IMR-90 (cell line): ENCODE measurements at regions not wholly inside any gene's neighbourhood (a gene's known extent, or its start where the extent isn't known, plus 50 kb on each side); places are given as distances from the start of the nearest gene placed in this dataset.

ENCODE experiments used
- ATAC-seq: fragments of 200-7000 bp; cut with Tn5 transposase; 2 replicates; pipeline ENCODE4 v1.9.1; 2020; ENCODE audit warnings: low read depth, mild to moderate bottlenecking, moderate library complexity
- BruUV-seq: library from RNA; stranded (reverse); fragments of 400-500 nt; replicated peaks from 2 replicates; lab custom pipeline; 2021; lab: Mats Ljungman, UMichigan
- CTCF ChIA-PET: fragments of 300-600 bp; formaldehyde crosslinking; extraction: SDS; loops from one replicate; lab custom pipeline; 2021; ENCODE audit warnings: antibody characterized with exemption; lab: Yijun Ruan, JAX
- POLR2A ChIA-PET: fragments of 300-600 bp; sonication (Branson Sonifier 250); formaldehyde crosslinking; loops from one replicate; lab custom pipeline; 2022; ENCODE audit warnings: antibody characterized with exemption; ENCODE audit not compliant: unreplicated experiment; lab: Charles Lee
- DNase-seq: peaks from one replicate; pipeline ENCODE4 v3.0.0; 2013
- H2AFZ ChIP-seq: replicated peaks from 2 replicates; pipeline ENCODE3; 2013; ENCODE audit warnings: low read length, mild to moderate bottlenecking; ENCODE audit not compliant: poor library complexity
- H2AK5ac ChIP-seq: 2 replicates; pipeline ENCODE4 v1.6.1; 2013; ENCODE audit warnings: low read depth, low read length, inconsistent platforms
- H2AK9ac ChIP-seq: replicated peaks from 2 replicates; pipeline ENCODE3; 2013; ENCODE audit warnings: mild to moderate bottlenecking, low read depth, low read length, moderate library complexity; ENCODE audit not compliant: poor library complexity
- H2BK120ac ChIP-seq: 2 replicates; pipeline ENCODE4 v1.6.1; 2013; ENCODE audit warnings: low read depth, low read length, inconsistent platforms
- H2BK15ac ChIP-seq: 3 replicates; pipeline ENCODE4 v1.6.1; 2013; ENCODE audit warnings: low read depth, low read length, inconsistent platforms
- H2BK20ac ChIP-seq: 2 replicates; pipeline ENCODE4 v1.6.1; 2013; ENCODE audit warnings: low read depth, mild to moderate bottlenecking, inconsistent platforms, low read length, moderate library complexity
- H2BK5ac ChIP-seq: 2 replicates; pipeline ENCODE4 v1.6.1; 2013; ENCODE audit warnings: mild to moderate bottlenecking, low read depth, low read length, inconsistent platforms; ENCODE audit not compliant: poor library complexity, severe bottlenecking
- H3K14ac ChIP-seq: replicated peaks from 2 replicates; pipeline ENCODE4 v1.6.1; 2013; ENCODE audit warnings: low read depth, low read length, inconsistent platforms
- H3K18ac ChIP-seq: 2 replicates; pipeline ENCODE4 v1.6.1; 2013; ENCODE audit warnings: low read depth, low read length, control low read depth
- H3K23ac ChIP-seq: 2 replicates; pipeline ENCODE4 v1.6.1; 2013; ENCODE audit warnings: low read depth, low read length, inconsistent platforms
- H3K27ac ChIP-seq: 2 replicates; pipeline ENCODE4 v1.5.1; 2013; ENCODE audit warnings: mild to moderate bottlenecking, control low read depth, low read length; ENCODE audit not compliant: insufficient read depth
- H3K27me3 ChIP-seq: 2 replicates; pipeline ENCODE4 v1.6.1; 2013; ENCODE audit warnings: low read length; ENCODE audit not compliant: control insufficient read depth, insufficient read depth
- H3K36me3 ChIP-seq: 2 replicates; pipeline ENCODE4 v1.6.1; 2013; ENCODE audit warnings: low read length, mixed read lengths; ENCODE audit not compliant: control insufficient read depth, insufficient read depth
- H3K4ac ChIP-seq: 2 replicates; pipeline ENCODE4 v1.6.1; 2013; ENCODE audit warnings: low read depth, low read length, inconsistent platforms
- H3K4me1 ChIP-seq: 2 replicates; pipeline ENCODE4 v1.6.1; 2013; ENCODE audit warnings: low read length, mixed read lengths; ENCODE audit not compliant: control insufficient read depth, insufficient read depth
- H3K4me2 ChIP-seq: 2 replicates; pipeline ENCODE4 v1.6.1; 2013; ENCODE audit warnings: low read depth, mild to moderate bottlenecking, control low read depth, low read length, moderate library complexity
- H3K4me3 ChIP-seq: 2 replicates; pipeline ENCODE4 v1.5.1; 2013; ENCODE audit warnings: low read depth, mild to moderate bottlenecking, control low read depth, low read length, moderate library complexity; ENCODE audit not compliant: insufficient read depth
- H3K56ac ChIP-seq: 2 replicates; pipeline ENCODE4 v1.6.1; 2013; ENCODE audit warnings: low read length, inconsistent platforms; ENCODE audit not compliant: insufficient read depth; ENCODE audit errors: extremely low read depth
- H3K79me1 ChIP-seq, 2 experiments: 2 replicates each; pipeline ENCODE4 v1.6.1; 2013; ENCODE audit warnings: low read length in 2 of 2, inconsistent platforms in 1 of 2, low read depth in 1 of 2
- H3K9ac ChIP-seq: 2 replicates; pipeline ENCODE4 v1.6.1; 2013; ENCODE audit warnings: low read depth, low read length, control low read depth
- H3K9me1 ChIP-seq: 2 replicates; pipeline ENCODE4 v1.6.1; 2013; ENCODE audit warnings: low read length, inconsistent platforms; ENCODE audit not compliant: insufficient read depth
- H3K9me3 ChIP-seq: 2 replicates; pipeline ENCODE4 v1.6.1; 2013; ENCODE audit warnings: low read length; ENCODE audit not compliant: control insufficient read depth, insufficient read depth
- H4K20me1 ChIP-seq: 2 replicates; pipeline ENCODE4 v1.6.1; 2013; ENCODE audit warnings: low read length, inconsistent platforms; ENCODE audit not compliant: insufficient read depth
- H4K5ac ChIP-seq: 2 replicates; pipeline ENCODE4 v1.6.1; 2013; ENCODE audit warnings: mild to moderate bottlenecking, low read depth, low read length, control low read depth
- H4K8ac ChIP-seq, 2 experiments: 2 replicates each; pipeline ENCODE4 v1.6.1; 2013; ENCODE audit warnings: low read depth in 2 of 2, low read length in 2 of 2, control low read depth in 1 of 2, inconsistent platforms in 1 of 2
- H4K91ac ChIP-seq: 2 replicates; pipeline ENCODE4 v1.6.1; 2013; ENCODE audit warnings: low read depth, low read length, inconsistent platforms; ENCODE audit not compliant: insufficient read depth
- BHLHE40 ChIP-seq: fragments of 150-350 bp; IDR thresholded peaks from 2 replicates; pipeline ENCODE4 v1.6.1; 2016; ENCODE audit warnings: mild to moderate bottlenecking, low read depth, low read length
- MAZ ChIP-seq: IDR thresholded peaks from 2 replicates; pipeline ENCODE4 v1.6.1; 2012; ENCODE audit warnings: low read depth, mild to moderate bottlenecking, low read length, improper control_type of control experiment, moderate library complexity, borderline replicate concordance
- NFE2L2 ChIP-seq: fragments of 150-350 bp; IDR thresholded peaks from 2 replicates; pipeline ENCODE4 v1.6.1; 2016; ENCODE audit warnings: low read depth, mild to moderate bottlenecking, low read length
- POLR2A ChIP-seq: IDR thresholded peaks from 2 replicates; pipeline ENCODE4 v1.6.1; 2012; ENCODE audit warnings: mild to moderate bottlenecking, low read depth, low read length
- RCOR1 ChIP-seq: IDR thresholded peaks from 2 replicates; pipeline ENCODE4 v1.6.1; 2012; ENCODE audit warnings: mild to moderate bottlenecking, low read length, improper control_type of control experiment; ENCODE audit not compliant: insufficient replicate concordance
- RFX5 ChIP-seq: IDR thresholded peaks from 2 replicates; pipeline ENCODE4 v1.8.0; 2012; ENCODE audit warnings: low read depth, mild to moderate bottlenecking, low read length, moderate library complexity
- WGBS, 2 experiments: methylation state at CpG; one replicate each; pipeline versions ENCODE4 v1.1.5 to v1.1.7; 2013; ENCODE audit warnings: missing lambda C conversion rate in 2 of 2; ENCODE audit not compliant: insufficient read length in 1 of 2; ENCODE audit errors: extremely low coverage in 2 of 2; 5-methylcytosine and 5-hydroxymethylcytosine counted together
- dilution Hi-C: fragments of 300-500 bp; cut with HindIII; formaldehyde crosslinking; loops from one replicate; pipeline ENCODE4 v1.14.3; 2018; ENCODE audit warnings: low sequenced_read_pairs; ENCODE audit not compliant: unreplicated experiment
- in situ Hi-C: fragments of 300-500 bp; cut with MboI; formaldehyde crosslinking; loops from 3 replicates; pipeline ENCODE4 v1.14.3; 2019; ENCODE audit warnings: low sequenced_read_pairs, inconsistent platforms, mixed read lengths
- intact Hi-C: fragments of 100-400 bp; cut with micrococcal nuclease; formaldehyde crosslinking; loops from 2 replicates; pipeline ENCODE4 v1.10.0; 2022
- TF ChIP-seq, protein P1 (sequence below): fragments of 150-350 bp; IDR thresholded peaks from 2 replicates; pipeline ENCODE4 v1.6.1; 2017; ENCODE audit warnings: mild to moderate bottlenecking, antibody characterized with exemption, low read length, low read depth

DNA sequence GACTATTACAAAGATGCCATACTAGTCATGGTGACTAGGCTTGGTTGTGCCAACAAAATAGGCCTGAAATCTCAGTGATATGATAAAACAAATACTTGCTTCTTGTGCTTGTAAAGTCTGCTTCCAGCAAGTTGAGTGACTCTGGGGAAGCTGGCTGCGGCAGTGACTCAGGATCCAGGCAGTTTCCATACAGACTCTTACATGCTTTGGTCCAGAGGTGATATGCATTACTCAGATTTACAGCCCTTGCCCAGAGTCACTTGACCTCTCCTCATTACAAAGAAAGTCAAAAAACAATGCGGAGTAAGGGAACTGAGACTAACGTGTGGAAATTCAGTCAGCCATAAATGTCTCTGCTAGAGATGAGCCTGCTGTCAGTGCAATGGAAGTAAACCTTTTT, 387.5 kb downstream of the KCNA4 start:
- no peak overlapping the region for H2BK5ac ChIP-seq
- ChIA-PET CTCF (no interaction called here), POLR2A (no interaction called here)
- H2AK9ac ChIP-seq = no peak overlapping the region
- no CpG with 5 or more reads among the region's 3 CpGs for WGBS, 2 experiments
- no peak overlapping the region for H2BK15ac ChIP-seq
- H2BK20ac ChIP-seq = no peak overlapping the region
- no peak overlapping the region for H2AFZ ChIP-seq
- no peaks in the 10 kb centered on the region for H3K79me1 ChIP-seq
- H4K91ac ChIP-seq = no peak overlapping the region
- H3K9ac ChIP-seq = no peak overlapping the region
- no peaks in the 10 kb centered on the region for H4K20me1 ChIP-seq
- H4K8ac ChIP-seq = no peak overlapping the region
- BruUV-seq = no TSS peak
- no peak overlapping the region for H3K4me3 ChIP-seq
- ATAC-seq = no peak
- dilution Hi-C loops = no loop called here
- no peak overlapping the region for H3K4ac ChIP-seq
- H3K27me3 ChIP-seq = no peaks in the 10 kb centered on the region
- no peak overlapping the region for H3K23ac ChIP-seq
- no peak overlapping the region for H3K14ac ChIP-seq
- no peak overlapping the region for H2BK120ac ChIP-seq
- no peak overlapping the region for H2AK5ac ChIP-seq
- intact Hi-C loops = no loop called here
- H3K56ac ChIP-seq = no peak overlapping the region
- no peaks in the 10 kb centered on the region for H3K9me3 ChIP-seq
- H3K4me1 ChIP-seq = no peaks in the 10 kb centered on the region
- in situ Hi-C loops = no loop called here
- H3K4me2 ChIP-seq = no peak overlapping the region
- no peak overlapping the region for H3K27ac ChIP-seq
- H4K5ac ChIP-seq = no peak overlapping the region
- no peak for DNase-seq
- H3K36me3 ChIP-seq = no peaks in the 10 kb centered on the region
- no peak overlapping the region for H3K18ac ChIP-seq
- no peak for TF ChIP-seq MAZ
- TF ChIP-seq BHLHE40 = no peak
- TF ChIP-seq RCOR1 = no peak
- no peak for TF ChIP-seq POLR2A
- no peak for TF ChIP-seq NFE2L2
- TF ChIP-seq RFX5 = no peak
- TF ChIP-seq, protein P1, sequence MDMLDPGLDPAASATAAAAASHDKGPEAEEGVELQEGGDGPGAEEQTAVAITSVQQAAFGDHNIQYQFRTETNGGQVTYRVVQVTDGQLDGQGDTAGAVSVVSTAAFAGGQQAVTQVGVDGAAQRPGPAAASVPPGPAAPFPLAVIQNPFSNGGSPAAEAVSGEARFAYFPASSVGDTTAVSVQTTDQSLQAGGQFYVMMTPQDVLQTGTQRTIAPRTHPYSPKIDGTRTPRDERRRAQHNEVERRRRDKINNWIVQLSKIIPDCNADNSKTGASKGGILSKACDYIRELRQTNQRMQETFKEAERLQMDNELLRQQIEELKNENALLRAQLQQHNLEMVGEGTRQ = no peak
- no peaks in the 10 kb centered on the region for H3K9me1 ChIP-seq
